ENCODE measurements at regions not wholly inside any gene's neighbourhood (a gene's known extent, or its start where the extent isn't known, plus 50 kb on each side); places are given as distances from the start of the nearest gene placed in this dataset.

GRCh38 chr1:37118790-37119189 lies 84.5 kb upstream of the GRIK3 start:
- TF ChIP-seq POLR2AphosphoS5 (IDR thresholded peaks at IDR 0.05; ENCODE audit: insufficient read depth, low read depth, low read length) (no peak), CTCF (IDR thresholded peaks at IDR 0.05; ENCODE audit: extremely low read depth in 1 of 2, insufficient read depth in 1 of 2, low read depth in 1 of 2, low read length in 2 of 2) (no peak), POLR2A (IDR thresholded peaks at IDR 0.05; ENCODE audit: low read depth, low read length) (no peak), EZH2 (IDR thresholded peaks at IDR 0.05; ENCODE audit: borderline replicate concordance, low read depth, low read length, severe bottlenecking) (no peak)

Measured in endothelial cell of umbilical vein (primary cell).